Activated effector memory CD4-positive, alpha-beta T cell treated with anti-CD3 and anti-CD28 coated beads, Interleukin-2, amount 50 U/mL, for 16 hours (primary cell): ENCODE measurements at regions not wholly inside any gene's neighbourhood (a gene's known extent, or its start where the extent isn't known, plus 50 kb on each side); places are given as distances from the start of the nearest gene placed in this dataset.

Experiments used
- DNase-seq: peaks from one replicate; pipeline ENCODE4 v3.0.0-alpha.2; 2020

DNA sequence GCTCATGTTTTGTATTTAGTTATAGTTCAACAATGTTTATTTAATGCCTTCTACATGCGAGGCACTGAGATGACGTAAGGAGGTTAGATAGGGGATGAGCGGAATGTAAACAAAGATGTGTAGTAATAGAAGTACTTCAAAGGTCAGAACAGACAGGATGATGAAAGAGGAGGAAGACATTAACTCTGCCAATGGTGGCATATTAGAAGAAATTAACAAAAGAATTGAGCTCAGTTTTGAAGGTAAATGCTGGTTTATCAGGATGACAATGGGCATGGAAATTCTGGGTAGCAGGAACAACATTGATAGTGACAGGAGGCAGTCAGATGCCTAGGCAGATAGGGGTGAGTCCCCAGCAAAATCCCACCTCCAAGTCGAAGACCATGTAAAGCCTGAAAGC is 62.3 kb upstream of the PGRMC2 start:
- DNase-seq: no peak

DNA sequence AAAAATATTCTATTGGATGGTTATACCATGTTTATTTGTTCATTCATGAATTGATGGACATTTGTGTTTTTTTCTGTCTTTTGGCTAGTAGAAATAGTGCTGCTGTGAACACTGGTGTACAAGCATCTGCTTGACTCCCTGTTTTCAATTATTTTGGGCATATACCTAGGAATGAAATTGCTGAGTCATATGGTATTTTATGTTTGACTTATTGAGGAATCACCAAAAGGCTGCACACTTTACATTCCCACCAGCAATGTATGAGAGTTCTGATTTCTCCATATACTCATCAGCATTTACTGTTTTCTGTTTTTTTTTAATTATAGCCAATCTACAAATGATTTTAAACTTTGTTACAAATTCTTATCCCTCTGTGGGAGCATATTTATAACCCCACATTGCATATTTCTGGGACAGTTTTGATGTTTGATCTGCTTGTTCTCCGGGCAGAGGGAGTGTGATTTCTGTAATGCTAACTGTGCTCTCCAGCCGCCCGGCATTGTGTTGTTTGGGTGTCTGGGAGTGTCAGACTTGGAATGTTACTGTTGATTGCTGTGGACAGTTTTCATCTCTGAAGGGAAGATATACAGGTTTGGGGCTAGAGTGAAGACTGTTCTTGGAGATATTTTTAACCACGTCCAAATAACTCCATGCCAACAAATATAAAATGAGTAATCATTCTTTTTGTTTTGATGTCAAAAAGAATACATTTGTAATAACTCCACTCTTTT is 60.5 kb upstream of the PGRMC2 start:
- DNase-seq: no peak

DNA sequence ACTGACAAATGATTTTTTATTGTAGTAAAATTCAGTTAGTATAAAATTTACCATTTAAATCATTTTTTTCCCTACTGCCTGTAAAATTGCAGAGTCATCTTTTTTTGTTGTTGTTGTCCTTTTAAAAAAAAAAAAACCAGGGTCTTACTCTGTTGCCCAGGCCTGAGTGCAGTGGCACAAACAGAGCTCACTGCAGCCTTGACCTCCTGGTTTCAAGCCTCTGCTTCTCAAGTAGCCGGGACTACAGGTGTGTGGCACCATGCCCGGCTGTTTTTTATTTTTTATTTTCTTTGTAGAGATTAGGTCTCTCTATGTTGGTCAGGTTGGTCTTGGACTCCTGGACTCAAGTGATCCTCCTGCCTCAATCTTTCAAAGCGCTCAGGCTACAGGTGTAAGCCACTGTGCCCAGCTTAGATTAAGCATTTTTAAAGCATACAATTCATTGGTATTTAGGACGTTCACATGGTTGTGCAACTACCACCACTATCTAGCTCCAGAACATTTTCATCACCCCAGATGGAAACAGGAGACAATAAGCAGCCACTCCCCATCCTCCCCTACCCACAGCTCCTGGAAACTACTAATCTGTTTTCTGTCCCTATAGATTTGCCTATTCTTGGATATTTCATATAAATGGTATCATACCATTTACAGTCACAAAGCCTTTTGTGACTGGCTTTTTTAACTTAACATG is 59.7 kb upstream of the PGRMC2 start:
- no peak for DNase-seq

DNA sequence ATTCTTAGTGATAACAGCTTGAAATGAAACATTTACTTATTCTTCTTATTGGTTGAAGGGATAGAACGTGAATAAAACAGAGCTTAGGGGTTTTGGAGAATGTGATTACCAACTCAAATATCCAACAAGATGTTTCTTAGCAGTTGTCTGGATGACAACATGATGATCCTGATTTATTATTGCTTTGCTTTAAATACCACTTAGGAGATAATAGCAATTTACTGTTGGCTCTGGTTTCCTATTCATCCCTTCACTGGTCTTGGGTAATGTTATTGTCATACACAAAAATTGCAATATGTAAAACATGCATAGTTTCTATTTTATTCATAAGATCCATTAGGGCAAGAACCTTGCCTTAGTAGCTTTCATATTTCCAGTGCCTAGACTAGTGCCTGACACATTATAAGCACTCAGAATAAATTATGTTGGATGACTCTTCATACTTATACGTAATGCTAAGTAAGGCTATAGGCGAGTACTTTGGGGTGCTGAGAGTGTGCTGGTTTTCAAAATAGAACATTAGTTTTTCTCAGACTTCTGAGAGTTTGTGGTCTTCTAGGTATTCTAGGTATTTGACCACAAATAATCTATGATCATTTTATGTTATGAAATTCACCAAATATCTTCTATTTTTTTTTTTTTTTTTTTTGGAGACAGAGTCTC is 58.6 kb upstream of the PGRMC2 start:
- DNase-seq: no peak

DNA sequence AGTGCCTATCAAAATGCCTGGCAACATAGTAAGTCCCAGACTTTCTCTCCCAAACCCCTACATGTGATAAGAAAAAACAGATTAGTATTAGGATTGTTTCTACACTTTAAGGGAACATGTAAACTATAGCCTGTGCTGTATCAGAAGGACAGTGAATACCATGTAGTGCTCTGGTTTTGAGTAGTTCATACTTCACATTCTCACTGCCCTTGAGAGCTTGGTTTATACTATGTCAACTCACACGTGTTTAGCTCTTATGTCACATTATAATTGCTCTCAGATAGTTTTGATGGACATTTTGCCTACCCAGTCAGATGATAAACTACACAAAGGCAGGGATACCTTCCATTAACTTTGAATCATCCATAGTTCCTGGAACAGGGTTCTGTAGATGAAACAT is 58.0 kb upstream of the PGRMC2 start:
- DNase-seq: no peak

DNA sequence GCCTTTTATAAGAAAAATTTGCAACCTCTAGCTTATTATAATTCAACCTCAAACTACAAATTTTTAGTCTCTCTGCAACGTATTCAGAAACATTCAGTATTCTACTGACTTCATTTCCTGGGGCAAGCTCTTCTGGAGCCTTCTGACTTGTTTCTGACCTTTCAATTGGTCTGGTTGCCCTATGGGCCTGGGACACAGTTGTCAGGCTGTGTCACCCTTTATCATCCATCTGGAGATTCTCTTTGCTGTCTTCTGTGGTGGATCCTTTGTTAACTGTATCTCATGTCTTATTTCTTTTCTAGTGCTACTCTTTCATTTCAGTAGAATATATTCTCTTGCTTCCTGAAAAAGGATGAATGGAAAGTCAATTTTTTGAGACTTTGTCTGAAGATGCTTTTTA is 55.1 kb upstream of the PGRMC2 start:
- no peak for DNase-seq

DNA sequence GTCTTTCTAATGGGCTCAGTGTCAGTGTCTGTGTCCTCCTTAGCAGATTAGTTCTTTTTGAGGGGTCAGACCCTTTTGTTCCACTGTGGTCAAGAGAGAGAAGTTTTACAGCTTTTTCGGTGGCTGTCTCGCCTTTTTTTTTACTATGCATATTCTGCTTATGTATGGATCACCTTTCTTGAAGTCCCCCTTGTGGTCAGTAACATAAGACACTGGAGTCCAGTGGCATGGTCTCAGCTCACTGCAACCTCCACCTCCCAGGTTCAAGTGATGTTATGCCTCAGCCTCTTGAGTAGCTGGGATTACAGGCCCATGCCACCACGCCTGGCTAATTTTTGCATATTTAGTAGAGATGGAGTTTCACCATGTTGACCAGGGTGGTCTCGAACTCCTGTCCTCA is 54.0 kb upstream of the PGRMC2 start:
- DNase-seq: no peak

DNA sequence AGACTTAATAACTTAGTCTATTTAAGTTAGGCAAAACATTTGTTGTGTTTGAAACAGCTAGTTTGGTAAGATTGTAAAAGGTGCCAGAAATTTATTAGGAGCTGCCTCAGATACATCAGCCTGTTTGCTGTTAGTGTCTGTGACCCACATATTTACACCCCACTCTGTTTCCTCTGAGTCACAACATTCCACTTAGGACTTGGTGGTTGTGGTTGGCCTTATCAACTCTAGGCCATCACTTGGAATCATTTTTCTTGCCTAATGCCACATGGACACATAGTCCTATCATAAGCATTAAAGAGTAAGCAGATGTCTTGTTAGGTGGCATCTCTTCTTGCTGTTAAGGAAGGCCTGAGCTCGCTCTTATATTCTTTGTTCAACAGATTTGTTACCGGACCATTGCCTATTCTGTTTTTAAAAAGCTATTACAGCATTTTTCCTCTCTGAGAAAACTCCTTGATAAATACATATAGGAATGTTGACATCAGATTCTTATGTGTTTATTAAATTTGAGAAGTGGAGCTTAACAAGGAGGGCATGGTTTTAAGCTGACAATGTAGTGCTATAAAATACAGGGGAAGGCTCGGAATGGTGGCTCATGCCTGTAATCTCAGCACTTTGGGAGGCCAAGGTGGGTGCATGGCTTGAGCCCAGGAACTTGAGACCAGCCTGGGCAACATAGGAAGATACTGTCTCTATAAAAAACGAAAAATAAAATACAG is 51.2 kb upstream of the PGRMC2 start:
- no peak for DNase-seq

DNA sequence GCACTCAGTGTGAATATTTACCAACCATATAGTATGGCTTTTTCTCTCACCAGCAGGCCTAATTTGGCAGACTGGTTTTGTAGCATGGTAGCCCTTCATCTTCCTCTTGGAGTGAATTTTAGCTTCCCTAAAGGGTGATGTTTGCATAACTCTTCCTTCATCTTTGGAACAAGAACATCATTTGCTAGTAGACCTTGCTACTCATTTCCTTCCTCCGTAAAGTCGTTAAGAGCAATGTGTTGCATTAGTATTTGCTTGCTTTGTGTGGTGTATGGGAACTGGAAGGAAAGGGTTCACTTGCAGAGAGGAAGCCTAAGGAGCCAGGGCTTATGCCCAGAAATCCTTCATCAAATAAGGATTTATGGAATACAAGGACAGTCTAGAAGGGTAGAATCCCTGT is 50.2 kb upstream of the PGRMC2 start:
- DNase-seq: no peak
